Peyer's patch (tissue), 4 donors: ENCODE measurements at regions not wholly inside any gene's neighbourhood (a gene's known extent, or its start where the extent isn't known, plus 50 kb on each side); places are given as distances from the start of the nearest gene placed in this dataset.

Experiments used
- CTCF ChIP-seq, 6 experiments: fragments of 450-650 bp in 4 of 6; fragments of 200-600 bp in 2 of 6; sonication (generic) in 1 of 6; IDR thresholded peaks; one replicate each; pipeline ENCODE4 v1.5.1; 2017 to 2019; ENCODE audit warnings: antibody characterized with exemption in 6 of 6, mild to moderate bottlenecking in 3 of 6, moderate library complexity in 1 of 6
- POLR2A ChIP-seq, 2 donors: fragments of 450-650 bp; IDR thresholded peaks; one replicate each; pipeline ENCODE4 v1.5.1; 2017; ENCODE audit warnings: antibody characterized with exemption in 2 of 2, mild to moderate bottlenecking in 2 of 2, moderate library complexity in 2 of 2

- TF ChIP-seq CTCF (IDR thresholded peaks at IDR 0.05) (no peak), POLR2A (IDR thresholded peaks at IDR 0.05) (no peak)
These were observed 1172.1 kb upstream of the RAG2 start for GRCh38 chr11:37770145-37770544.
